GM19395 (cell line): ENCODE measurements at regions not wholly inside any gene's neighbourhood (a gene's known extent, or its start where the extent isn't known, plus 50 kb on each side); places are given as distances from the start of the nearest gene placed in this dataset.
"Not testable (repeated sequence)": the region's sequence is repeated elsewhere in the genome, so short reads cannot be mapped to it uniquely, and the experiment has no call there.

Experiments used
- ATAC-seq: cut with Tn5 transposase; IDR thresholded peaks from one replicate; pipeline ENCODE4 v1.9.1; 2021; ENCODE audit warnings: mild to moderate bottlenecking, moderate library complexity; ENCODE audit not compliant: unreplicated experiment

DNA sequence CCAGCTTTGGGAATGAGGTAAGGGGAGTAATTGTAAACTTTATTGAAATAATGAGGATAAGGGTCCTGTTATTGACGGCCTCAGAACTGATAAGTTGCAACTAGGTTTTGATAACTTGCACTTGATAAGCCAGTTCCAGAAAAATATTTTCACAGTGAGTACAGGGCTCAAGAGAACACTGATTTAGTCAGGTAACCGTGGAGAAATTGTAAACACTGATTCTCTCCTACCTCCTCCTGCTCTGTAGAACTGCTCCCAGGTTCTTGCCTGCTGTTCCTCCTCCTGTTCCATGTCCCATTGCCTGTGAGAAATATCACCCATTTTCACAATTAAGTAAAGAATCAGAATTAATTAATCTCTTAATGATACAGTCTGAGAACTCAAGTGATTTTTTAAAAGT is 55.0 kb upstream of the CXXC4 start:
- ATAC-seq = no peak

DNA sequence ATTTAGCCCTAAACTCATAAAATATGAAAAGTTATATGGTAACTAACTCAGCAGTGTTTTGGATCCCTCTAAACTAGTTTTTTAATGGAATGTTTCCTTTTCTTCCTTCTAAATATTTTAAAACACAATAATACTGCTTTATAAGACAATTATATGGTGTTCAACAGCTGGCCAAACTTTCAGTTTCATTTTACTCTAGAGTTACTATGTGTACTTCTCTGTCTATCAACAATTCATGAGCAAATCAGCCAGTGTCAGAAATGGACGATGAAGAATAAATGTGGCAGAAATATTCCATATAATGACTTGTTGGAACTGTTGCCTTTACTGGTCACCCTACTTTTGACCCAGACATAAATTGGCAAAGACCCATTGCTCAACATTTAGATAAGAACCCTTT is 64.8 kb upstream of the CXXC4 start:
- no peak for ATAC-seq

GRCh38 chr4:104571341-104571740 is 76.6 kb upstream of the CXXC4 start:
- no peak for ATAC-seq

DNA sequence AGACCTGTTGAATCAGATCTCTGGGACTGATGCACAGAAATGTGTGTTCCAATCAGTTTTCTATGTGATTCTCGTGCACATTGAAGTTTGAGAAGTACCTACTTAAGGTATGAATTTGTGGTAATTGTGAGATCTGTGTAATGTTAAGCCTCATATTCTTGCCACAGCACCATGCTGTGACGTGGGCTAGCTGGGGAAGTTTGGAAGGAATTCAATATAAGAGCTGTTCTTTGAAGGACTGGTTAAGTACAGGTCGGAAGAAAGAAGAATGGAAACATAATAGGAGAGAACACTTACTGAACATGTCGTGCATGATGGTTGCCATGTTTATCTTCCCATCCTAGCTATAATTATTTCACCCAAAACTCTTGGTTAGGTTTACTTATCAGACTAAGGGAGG is 79.7 kb upstream of the CXXC4 start:
- ATAC-seq = no peak

- ATAC-seq = no peak
Observed at GRCh38 chr4:104575278-104575677, 80.6 kb upstream of the CXXC4 start.

- no peak for ATAC-seq
Observed at GRCh38 chr4:104577405-104577804, 82.7 kb upstream of the CXXC4 start.

DNA sequence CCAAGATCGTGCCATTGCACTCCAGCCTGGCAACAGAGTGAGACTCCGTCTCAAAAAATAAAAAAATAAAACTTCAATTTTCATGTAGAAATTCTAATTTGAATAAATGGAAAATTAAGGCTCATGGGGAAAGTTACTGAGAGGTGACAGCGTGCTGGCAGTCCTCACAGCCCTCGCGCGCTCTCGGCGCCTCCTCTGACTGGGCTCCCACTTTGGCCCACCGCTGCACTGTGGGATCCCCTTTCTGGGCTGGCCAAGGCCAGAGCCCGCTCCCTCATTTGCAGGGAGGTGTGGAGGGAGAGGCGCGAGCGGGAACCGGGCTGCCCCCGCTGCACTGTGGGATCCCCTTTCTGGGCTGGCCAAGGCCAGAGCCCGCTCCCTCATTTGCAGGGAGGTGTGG is 86.8 kb upstream of the CXXC4 start:
- not testable (repeated sequence) for ATAC-seq

GRCh38 chr4:104582056-104582455 is 87.4 kb upstream of the CXXC4 start:
- ATAC-seq = not testable (repeated sequence)

- no peak for ATAC-seq
Observed at GRCh38 chr4:104589264-104589868, 94.7 kb upstream of the CXXC4 start.

DNA sequence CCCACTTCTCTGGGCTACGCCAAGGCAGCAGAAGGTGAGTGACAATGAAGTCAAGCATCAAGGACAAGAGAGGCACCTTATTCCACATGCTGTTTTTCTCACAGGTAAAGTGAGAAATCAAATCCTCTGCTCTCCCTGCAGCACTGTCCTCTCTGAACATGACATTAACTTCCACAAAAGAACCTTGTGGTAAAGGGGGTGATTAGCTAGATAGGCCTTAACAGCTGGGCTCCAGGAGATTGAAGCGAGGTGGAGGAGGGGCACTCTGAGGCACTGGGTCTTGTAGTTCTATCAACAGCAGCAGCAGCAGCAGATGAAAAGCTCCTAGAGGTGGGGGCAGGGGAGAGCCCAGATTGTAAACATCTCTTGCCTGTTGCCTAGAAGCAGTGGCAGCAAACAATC is 96.8 kb upstream of the CXXC4 start:
- no peak for ATAC-seq

GRCh38 chr4:104592183-104592582 is 97.5 kb upstream of the CXXC4 start:
- no peak for ATAC-seq

DNA sequence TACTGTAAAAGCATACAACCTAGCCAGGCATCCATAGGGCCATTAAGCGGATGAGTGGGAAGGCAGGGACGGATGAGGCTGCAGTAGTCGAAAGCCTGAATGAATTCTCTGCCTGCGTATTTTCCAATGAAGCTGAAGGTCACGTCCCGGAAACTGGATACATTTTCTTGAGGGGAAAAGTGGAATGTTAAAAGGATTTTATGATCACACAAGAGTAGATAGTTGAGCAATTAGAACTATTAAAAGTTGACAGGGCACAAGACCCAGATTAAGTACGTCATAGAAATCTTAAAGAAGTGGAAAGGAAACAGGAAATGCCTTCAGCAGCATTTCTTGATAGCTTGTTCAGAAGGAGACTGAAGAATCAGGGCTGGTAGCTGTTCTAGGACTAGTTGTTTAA is 98.3 kb upstream of the CXXC4 start:
- ATAC-seq = no peak

DNA sequence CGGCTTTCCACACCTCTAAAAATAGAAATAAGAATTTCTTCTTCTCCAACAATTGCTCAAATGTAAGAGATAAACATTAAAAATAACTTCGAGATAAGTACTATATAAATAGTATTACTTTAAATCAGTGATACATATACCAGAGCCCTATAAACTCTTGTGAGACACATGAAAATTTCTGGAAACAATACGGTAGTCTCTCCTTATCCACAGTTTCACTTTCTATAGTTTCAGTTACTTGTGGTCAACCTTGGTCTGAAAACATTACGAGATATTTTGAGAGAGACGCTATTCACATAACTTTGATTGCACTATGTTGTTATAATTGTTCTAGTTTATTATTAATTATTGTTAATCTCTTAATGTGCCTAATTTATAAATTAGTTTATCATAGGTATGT is 101.5 kb upstream of the CXXC4 start:
- no peak for ATAC-seq

DNA sequence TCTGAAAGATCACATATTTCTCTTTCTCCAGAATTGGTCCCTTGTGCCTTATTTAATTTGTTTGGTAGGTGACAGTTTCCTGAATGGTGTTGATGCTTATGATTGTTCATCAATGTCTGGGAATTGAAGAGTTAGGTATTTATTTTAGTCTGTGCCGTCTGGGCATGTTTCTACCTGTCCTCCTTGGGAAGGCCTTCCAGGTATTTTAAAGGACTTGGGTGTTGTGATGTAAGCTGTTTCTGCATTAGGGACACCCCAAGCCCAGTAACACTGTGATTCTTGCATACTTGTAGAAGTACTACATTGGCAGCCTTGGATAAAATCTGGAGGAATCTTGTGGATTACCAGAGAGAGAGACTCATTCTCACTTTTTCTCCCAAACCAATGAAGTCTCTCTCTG is 120.8 kb upstream of the CXXC4 start:
- no peak for ATAC-seq

DNA sequence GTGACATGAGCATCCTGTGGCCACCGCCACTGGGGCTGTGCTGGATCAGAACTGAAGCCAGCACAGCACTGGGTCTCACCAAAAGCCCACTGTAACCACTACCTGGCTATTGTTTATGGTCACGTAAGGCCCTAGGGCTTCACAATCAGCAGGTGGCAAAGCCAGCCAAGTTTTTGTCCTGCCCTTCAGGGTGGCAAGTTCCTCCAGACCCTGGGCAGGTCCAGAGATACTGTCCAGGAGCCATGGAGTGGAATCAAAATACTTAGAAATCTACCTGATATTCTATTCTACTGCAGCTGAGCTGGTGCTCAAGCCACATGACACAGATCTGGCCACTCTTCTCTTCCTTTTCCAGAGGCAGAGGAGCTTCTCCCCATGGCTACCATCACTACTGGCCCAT is 121.2 kb upstream of the CXXC4 start:
- no peak for ATAC-seq

DNA sequence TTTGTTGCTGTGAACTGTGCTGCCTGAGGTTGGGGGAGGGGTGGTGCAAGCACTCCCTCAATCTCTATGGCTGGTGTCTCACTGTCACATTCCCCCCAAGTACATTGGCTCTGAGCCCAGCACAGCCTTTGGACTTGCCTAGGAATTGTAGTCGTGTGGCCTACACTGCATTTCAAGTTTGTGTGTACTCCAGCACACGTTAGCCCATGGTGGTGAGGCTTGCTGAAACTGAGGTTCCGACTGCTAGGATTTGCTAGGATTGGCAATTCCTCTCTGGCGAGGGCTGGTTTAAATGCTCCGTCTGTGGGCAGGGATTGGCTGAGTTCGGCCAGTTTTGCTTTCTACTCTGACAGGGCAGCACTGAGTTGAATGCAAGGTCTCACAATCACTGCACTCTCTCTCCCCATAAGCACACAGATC is 121.7 kb upstream of the CXXC4 start:
- ATAC-seq = no peak

DNA sequence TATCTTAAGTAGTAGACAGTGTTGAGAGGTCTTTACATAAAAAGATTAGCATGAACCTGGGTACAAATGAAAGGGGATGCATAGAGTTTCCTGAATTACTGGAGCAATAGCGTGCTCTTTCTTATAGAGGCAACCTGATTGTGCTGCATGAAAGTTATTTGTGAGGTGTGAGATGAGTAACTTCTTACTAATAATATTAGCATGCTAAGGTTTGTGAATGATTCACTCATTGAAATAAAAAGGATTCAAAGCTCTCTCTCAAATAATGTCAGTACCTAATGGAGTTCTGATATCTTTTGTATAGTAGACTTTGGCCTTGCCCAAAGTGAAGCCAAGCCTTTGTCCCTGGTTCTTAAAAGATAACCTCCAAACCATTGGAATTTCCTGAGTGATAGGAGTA is 131.0 kb upstream of the CXXC4 start:
- no peak for ATAC-seq

DNA sequence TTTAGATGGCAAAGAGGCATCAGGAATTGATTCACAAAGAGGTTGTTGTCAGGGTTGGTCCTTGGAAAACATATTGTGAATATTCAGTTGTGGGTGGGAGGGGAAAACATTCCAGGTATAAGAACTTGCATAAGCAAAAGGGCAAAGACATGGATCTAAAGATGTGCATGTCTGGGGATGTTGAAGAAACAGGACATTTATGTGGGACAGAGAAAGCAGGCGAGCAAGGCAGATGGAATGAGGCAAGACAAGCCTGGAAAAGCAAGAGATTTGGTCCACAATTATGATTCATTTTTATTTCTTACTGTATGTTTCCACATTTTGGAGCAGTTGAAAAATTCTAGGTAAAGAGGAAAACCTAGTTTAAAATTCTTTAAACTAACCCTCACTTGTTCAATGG is 134.9 kb upstream of the CXXC4 start:
- no peak for ATAC-seq

DNA sequence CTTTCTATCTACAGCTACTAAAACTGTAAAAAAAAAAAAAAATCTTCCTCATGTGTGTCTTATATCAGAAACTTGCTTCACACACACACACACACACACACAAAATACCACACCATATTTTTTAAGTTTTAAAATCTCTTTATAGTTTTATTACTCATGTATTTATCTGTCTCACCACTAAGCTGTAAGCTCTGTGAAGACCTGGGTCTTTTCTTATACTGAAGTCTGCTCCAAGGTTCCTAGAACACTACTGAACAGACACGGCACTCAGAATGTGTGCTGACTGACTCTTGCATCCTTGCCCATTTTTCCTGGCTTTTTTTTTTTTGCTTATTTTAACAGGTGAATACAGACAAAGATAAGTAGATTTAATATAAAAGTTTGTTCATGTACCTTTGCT is 135.6 kb upstream of the CXXC4 start:
- no peak for ATAC-seq

- no peak for ATAC-seq
Observed at GRCh38 chr4:104631000-104631399, 136.3 kb upstream of the CXXC4 start.

GRCh38 chr4:104641418-104641817 is 146.7 kb upstream of the CXXC4 start:
- ATAC-seq = no peak

GRCh38 chr4:104642521-104642920 is 147.8 kb upstream of the CXXC4 start:
- ATAC-seq = no peak

DNA sequence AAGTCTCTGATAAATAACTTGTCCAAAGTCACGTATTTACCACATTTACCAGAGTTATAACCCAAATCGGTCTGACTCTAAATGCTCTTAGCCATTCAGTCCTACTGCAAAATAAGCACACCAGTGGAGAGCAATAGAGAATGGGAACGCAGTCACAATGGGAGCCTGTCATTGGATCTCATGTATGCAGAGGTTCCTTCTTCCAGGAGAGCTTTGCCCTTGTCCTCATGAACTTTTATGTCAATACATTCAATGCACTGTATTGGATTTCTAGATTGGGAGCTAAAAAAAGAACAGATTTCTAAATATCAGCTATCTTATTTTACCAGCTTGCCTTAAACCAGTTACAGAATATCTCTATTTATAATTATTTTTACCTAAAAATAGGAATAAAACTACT is 149.1 kb upstream of the CXXC4 start:
- ATAC-seq = no peak

DNA sequence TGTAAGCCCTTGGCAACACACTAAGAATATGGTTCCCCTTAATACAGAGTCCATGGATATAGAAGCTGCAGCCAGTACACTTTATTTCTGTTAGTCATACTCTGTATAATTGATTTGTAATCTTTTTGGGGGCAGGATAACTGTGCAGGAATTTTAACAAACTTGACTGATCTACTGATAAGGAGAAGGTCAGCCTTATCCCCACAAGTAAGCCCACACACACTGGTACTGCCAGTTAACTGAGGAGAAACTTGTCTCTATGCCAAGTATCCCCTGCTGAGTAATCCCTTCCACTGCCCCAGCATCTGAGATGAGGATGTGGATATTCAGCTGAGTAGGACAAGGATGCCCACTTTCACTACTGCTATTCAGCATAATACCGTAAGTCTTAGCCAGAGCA is 154.9 kb upstream of the CXXC4 start:
- ATAC-seq = no peak
